Liver (tissue), 3 donors: ENCODE measurements at regions not wholly inside any gene's neighbourhood (a gene's known extent, or its start where the extent isn't known, plus 50 kb on each side); places are given as distances from the start of the nearest gene placed in this dataset.

Experiments used
- EGR1 ChIP-seq, 2 donors: IDR thresholded peaks; 2 replicates each; pipeline ENCODE4 v1.6.1; 2016 to 2018; ENCODE audit warnings: antibody characterized with exemption in 2 of 2, low read depth in 2 of 2
- GABPA ChIP-seq, 2 donors: IDR thresholded peaks in 1 of 2; conservative IDR thresholded peaks in 1 of 2; 2 replicates each; pipeline ENCODE4 v1.6.1; 2016; ENCODE audit warnings: antibody characterized with exemption in 2 of 2, mild to moderate bottlenecking in 1 of 2, moderate library complexity in 1 of 2
- TF ChIP-seq, protein P1 (sequence below): fragments of 150-350 bp; IDR thresholded peaks from 2 replicates; pipeline ENCODE4 v1.5.1; 2017; ENCODE audit warnings: improper control_type of control experiment, low read depth, low read length; ENCODE audit not compliant: missing input control
- donor health status: healthy.
- donor health status: healthy.

DNA sequence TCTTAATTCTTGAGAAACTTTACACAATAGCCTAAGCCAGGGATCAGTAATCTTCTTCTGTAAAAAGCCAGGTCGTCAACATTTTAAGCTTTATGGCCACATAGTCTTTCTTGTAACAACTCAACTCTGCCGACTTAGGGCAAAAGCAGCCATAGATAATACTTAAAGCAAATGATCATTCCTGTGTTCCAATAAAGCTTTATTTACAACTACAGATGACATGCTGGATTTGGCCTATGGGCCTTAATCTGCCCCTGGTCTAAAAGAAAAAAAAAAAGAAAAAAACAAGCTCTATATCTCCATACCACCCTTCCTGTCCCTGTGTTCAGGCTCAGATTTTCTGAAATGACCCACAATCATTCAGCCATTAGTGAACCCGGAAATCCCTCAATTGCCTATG, 220.3 kb downstream of the ENC1 start:
- no peak for TF ChIP-seq EGR1 (IDR thresholded peaks at IDR 0.05; ENCODE audit: low read depth in 2 of 2)
- TF ChIP-seq, protein P1, sequence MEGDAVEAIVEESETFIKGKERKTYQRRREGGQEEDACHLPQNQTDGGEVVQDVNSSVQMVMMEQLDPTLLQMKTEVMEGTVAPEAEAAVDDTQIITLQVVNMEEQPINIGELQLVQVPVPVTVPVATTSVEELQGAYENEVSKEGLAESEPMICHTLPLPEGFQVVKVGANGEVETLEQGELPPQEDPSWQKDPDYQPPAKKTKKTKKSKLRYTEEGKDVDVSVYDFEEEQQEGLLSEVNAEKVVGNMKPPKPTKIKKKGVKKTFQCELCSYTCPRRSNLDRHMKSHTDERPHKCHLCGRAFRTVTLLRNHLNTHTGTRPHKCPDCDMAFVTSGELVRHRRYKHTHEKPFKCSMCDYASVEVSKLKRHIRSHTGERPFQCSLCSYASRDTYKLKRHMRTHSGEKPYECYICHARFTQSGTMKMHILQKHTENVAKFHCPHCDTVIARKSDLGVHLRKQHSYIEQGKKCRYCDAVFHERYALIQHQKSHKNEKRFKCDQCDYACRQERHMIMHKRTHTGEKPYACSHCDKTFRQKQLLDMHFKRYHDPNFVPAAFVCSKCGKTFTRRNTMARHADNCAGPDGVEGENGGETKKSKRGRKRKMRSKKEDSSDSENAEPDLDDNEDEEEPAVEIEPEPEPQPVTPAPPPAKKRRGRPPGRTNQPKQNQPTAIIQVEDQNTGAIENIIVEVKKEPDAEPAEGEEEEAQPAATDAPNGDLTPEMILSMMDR = no peak
- no peak for TF ChIP-seq GABPA (IDR thresholded peaks at IDR 0.05 in 1 of 2, conservative IDR thresholded peaks at IDR 0.05 in 1 of 2)
